HG03378 (cell line): ENCODE measurements at regions not wholly inside any gene's neighbourhood (a gene's known extent, or its start where the extent isn't known, plus 50 kb on each side); places are given as distances from the start of the nearest gene placed in this dataset.

ENCODE experiments used
- ATAC-seq: cut with Tn5 transposase; IDR thresholded peaks from one replicate; pipeline ENCODE4 v1.9.1; 2021; ENCODE audit warnings: mild to moderate bottlenecking, moderate library complexity; ENCODE audit not compliant: unreplicated experiment

- ATAC-seq = no peak
Measured at GRCh38 chr6:54440549-54440948, 132.3 kb downstream of the TINAG start.

- no peak for ATAC-seq
Measured at GRCh38 chr6:54441020-54441419, 132.8 kb downstream of the TINAG start.

- no peak for ATAC-seq
Measured at GRCh38 chr6:54441687-54442248, 133.5 kb downstream of the TINAG start.

GRCh38 chr6:54445207-54445606 lies 137.0 kb downstream of the TINAG start:
- no peak for ATAC-seq

- no peak for ATAC-seq
Measured at GRCh38 chr6:54448617-54449016, 140.4 kb downstream of the TINAG start.

- no peak for ATAC-seq
Measured at GRCh38 chr6:54451516-54451915, 143.3 kb downstream of the TINAG start.

GRCh38 chr6:54463354-54464024 lies 155.2 kb downstream of the TINAG start:
- no peak for ATAC-seq

- no peak for ATAC-seq
Measured at GRCh38 chr6:54465649-54466300, 157.5 kb downstream of the TINAG start.

GRCh38 chr6:54467384-54467783 lies 159.1 kb downstream of the TINAG start:
- ATAC-seq = no peak

- no peak for ATAC-seq
Measured at GRCh38 chr6:54473328-54473727, 165.1 kb downstream of the TINAG start.

- no peak for ATAC-seq
Measured at GRCh38 chr6:54474898-54475297, 166.7 kb downstream of the TINAG start.

GRCh38 chr6:54481091-54481490 lies 172.8 kb downstream of the TINAG start:
- no peak for ATAC-seq

GRCh38 chr6:54491431-54491830 lies 183.2 kb downstream of the TINAG start:
- ATAC-seq = no peak

GRCh38 chr6:54493138-54493537 lies 184.9 kb downstream of the TINAG start:
- no peak for ATAC-seq

- no peak for ATAC-seq
Measured at GRCh38 chr6:54503144-54503543, 194.9 kb downstream of the TINAG start.

- no peak for ATAC-seq
Measured at GRCh38 chr6:54515013-54515412, 206.8 kb downstream of the TINAG start.

- ATAC-seq = no peak
Measured at GRCh38 chr6:54515713-54516112, 207.5 kb downstream of the TINAG start.

GRCh38 chr6:54516321-54516720 lies 208.1 kb downstream of the TINAG start:
- ATAC-seq = no peak

- no peak for ATAC-seq
Measured at GRCh38 chr6:54519161-54519560, 210.9 kb downstream of the TINAG start.

GRCh38 chr6:54525731-54526130 lies 217.5 kb downstream of the TINAG start:
- no peak for ATAC-seq

GRCh38 chr6:54533567-54533966 lies 225.3 kb downstream of the TINAG start:
- no peak for ATAC-seq

GRCh38 chr6:54535568-54535967 lies 227.3 kb downstream of the TINAG start:
- ATAC-seq = no peak
